ENCODE measurements at regions not wholly inside any gene's neighbourhood (a gene's known extent, or its start where the extent isn't known, plus 50 kb on each side); places are given as distances from the start of the nearest gene placed in this dataset.

DNA sequence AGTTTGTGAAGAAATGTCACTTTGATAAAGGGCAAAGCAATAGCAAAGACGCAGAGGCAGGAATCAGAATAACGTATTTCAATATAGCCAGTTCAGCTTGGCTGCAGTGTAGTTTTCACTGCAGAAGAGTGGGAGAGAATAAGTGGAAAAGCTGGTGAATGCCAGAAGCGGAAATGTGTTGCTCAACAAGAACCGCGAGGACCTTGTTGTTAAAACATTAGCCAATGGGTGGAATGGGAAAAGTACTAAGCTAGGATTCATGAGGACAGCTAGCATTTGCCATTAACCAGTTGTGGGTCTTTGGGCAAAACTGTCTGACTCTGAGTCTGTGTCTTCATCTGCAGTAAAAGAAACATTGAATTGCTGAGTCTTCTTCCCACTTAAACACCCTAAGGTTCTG lies 292.9 kb upstream of the GRIP1 start:
- TF ChIP-seq, protein P1, sequence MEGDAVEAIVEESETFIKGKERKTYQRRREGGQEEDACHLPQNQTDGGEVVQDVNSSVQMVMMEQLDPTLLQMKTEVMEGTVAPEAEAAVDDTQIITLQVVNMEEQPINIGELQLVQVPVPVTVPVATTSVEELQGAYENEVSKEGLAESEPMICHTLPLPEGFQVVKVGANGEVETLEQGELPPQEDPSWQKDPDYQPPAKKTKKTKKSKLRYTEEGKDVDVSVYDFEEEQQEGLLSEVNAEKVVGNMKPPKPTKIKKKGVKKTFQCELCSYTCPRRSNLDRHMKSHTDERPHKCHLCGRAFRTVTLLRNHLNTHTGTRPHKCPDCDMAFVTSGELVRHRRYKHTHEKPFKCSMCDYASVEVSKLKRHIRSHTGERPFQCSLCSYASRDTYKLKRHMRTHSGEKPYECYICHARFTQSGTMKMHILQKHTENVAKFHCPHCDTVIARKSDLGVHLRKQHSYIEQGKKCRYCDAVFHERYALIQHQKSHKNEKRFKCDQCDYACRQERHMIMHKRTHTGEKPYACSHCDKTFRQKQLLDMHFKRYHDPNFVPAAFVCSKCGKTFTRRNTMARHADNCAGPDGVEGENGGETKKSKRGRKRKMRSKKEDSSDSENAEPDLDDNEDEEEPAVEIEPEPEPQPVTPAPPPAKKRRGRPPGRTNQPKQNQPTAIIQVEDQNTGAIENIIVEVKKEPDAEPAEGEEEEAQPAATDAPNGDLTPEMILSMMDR (conservative IDR thresholded peaks at IDR 0.05; ENCODE audit: low read length) = no peak
- no peak for TF ChIP-seq EZH2phosphoT487 (IDR thresholded peaks at IDR 0.05; ENCODE audit: borderline replicate concordance, low read depth, low read length)
